ENCODE measurements at regions not wholly inside any gene's neighbourhood (a gene's known extent, or its start where the extent isn't known, plus 50 kb on each side); places are given as distances from the start of the nearest gene placed in this dataset.

- Mint-ChIP-seq H3K27ac (no peak overlapping the region), H3K9me3 (peaks cover 31% of the 10 kb centered on the region), H3K27me3 (ENCODE audit: low read depth) (no peaks in the 10 kb centered on the region), H3K36me3 (peaks cover 22% of the 10 kb centered on the region), H3K4me1 (no peaks in the 10 kb centered on the region), H3K4me3 (no peak overlapping the region)
- ChIA-PET POLR2A (no interaction called here), CTCF (interaction anchor here (0.6 to 0.9 kb wide), 2 partner anchors 276 to 717 kb away, joined by 3 to 4 read pairs; no protein-coding TSS in a partner anchor)
- TF ChIP-seq OVOL2 (CRISPR knock-in tag; IDR thresholded peaks at IDR 0.05; ENCODE audit: borderline replicate concordance) = no peak
- no peak for TF ChIP-seq ZBTB43 (CRISPR knock-in tag; IDR thresholded peaks at IDR 0.05)
- TF ChIP-seq AFF4 (CRISPR knock-in tag; IDR thresholded peaks at IDR 0.05; ENCODE audit: borderline replicate concordance) = no peak
- TF ChIP-seq ZBTB21 (CRISPR knock-in tag; IDR thresholded peaks at IDR 0.05; ENCODE audit: borderline replicate concordance) = no peak
- TF ChIP-seq SP1 (CRISPR knock-in tag; conservative IDR thresholded peaks at IDR 0.05) = no peak
- TF ChIP-seq NFATC4 (CRISPR knock-in tag; IDR thresholded peaks at IDR 0.05) = no peak
- no peak for TF ChIP-seq ZNF121 (CRISPR knock-in tag; IDR thresholded peaks at IDR 0.05)
- TF ChIP-seq EMX1 (CRISPR knock-in tag; IDR thresholded peaks at IDR 0.05) = no peak
- no peak for TF ChIP-seq TEAD4 (CRISPR knock-in tag; IDR thresholded peaks at IDR 0.05)
- no peak for TF ChIP-seq NFYB (CRISPR knock-in tag; conservative IDR thresholded peaks at IDR 0.05; ENCODE audit: low read depth)
- TF ChIP-seq ZNF317 (CRISPR knock-in tag; IDR thresholded peaks at IDR 0.05; ENCODE audit: borderline replicate concordance, low read depth) = no peak
- ATAC-seq (no peak), DNase-seq (ENCODE audit: low spot score) (no peak)
Observed at GRCh38 chr3:86869566-86869965, 121.4 kb downstream of the VGLL3 start.

- DNase-seq (ENCODE audit: low spot score) (no peak), ATAC-seq (no peak)
- no peak for TF ChIP-seq NFATC4 (CRISPR knock-in tag; IDR thresholded peaks at IDR 0.05)
- no peak for TF ChIP-seq ZNF138 (CRISPR knock-in tag; conservative IDR thresholded peaks at IDR 0.05)
- TF ChIP-seq RELA (CRISPR knock-in tag; IDR thresholded peaks at IDR 0.05; ENCODE audit: borderline replicate concordance) = no peak
- TF ChIP-seq ELF4 (CRISPR knock-in tag; IDR thresholded peaks at IDR 0.05; ENCODE audit: low read depth) = no peak
- no peak for TF ChIP-seq MAX (CRISPR knock-in tag; IDR thresholded peaks at IDR 0.05)
- TF ChIP-seq ZNF396 (CRISPR knock-in tag; IDR thresholded peaks at IDR 0.05; ENCODE audit: borderline replicate concordance) = no peak
- TF ChIP-seq IRF1 (CRISPR knock-in tag; IDR thresholded peaks at IDR 0.05) = no peak
- Mint-ChIP-seq H3K27ac (no peak overlapping the region), H3K27me3 (ENCODE audit: low read depth) (no peaks in the 10 kb centered on the region), H3K36me3 (peaks cover 18% of the 10 kb centered on the region), H3K4me3 (no peak overlapping the region), H3K4me1 (no peaks in the 10 kb centered on the region), H3K9me3 (peaks cover 32% of the 10 kb centered on the region)
- ChIA-PET POLR2A (no interaction called here), CTCF (no interaction called here)
Observed at GRCh38 chr3:86867982-86868381, 123.0 kb downstream of the VGLL3 start.

GRCh38 chr3:86865506-86865905 lies 125.4 kb downstream of the VGLL3 start:
- Mint-ChIP-seq H3K27ac (no peak overlapping the region), H3K36me3 (peaks cover 11% of the 10 kb centered on the region; the same call in 1 of the 2 replicates), H3K4me1 (no peaks in the 10 kb centered on the region), H3K9me3 (peaks cover 23% of the 10 kb centered on the region), H3K27me3 (ENCODE audit: low read depth) (no peaks in the 10 kb centered on the region), H3K4me3 (no peak overlapping the region)
- POLR2A ChIA-PET = no interaction called here
- TF ChIP-seq ELF4 (CRISPR knock-in tag; IDR thresholded peaks at IDR 0.05; ENCODE audit: low read depth) = no peak
- TF ChIP-seq TEAD4 (CRISPR knock-in tag; IDR thresholded peaks at IDR 0.05) = no peak
- TF ChIP-seq GABPB1 (CRISPR knock-in tag; IDR thresholded peaks at IDR 0.05) = no peak
- CTCF ChIA-PET = no interaction called here
- ATAC-seq = no peak
- no peak for DNase-seq (ENCODE audit: low spot score)

Measured in WTC11 (cell line).